ENCODE measurements at regions not wholly inside any gene's neighbourhood (a gene's known extent, or its start where the extent isn't known, plus 50 kb on each side); places are given as distances from the start of the nearest gene placed in this dataset.

DNA sequence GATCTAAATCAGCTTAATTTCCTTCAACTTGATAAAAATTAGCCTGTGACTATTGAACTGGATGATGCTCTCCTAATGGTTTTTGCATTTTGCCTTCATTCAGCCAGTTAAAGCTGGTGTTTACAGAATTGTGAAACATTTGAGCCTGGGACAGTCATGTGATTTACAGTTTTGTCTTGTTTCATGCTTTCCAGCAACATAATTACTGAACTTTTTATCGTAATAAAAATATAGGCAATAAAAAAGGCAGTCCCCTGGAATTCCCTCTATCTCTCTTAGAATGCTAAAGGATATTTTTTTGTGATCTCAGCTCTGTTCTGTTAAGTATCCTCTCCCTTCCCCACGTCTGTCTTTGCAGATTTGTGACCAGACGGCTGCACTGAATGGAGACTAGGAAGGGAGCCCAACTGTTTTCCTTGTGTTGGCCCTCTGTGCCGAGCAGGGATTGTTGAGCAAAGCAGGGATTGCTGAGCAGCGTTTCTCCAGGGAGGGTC lies 70.3 kb upstream of the RGL1 start:
- no peak for TF ChIP-seq CTCF (conservative IDR thresholded peaks at IDR 0.05 in 1 of 2, IDR thresholded peaks at IDR 0.05 in 1 of 2; ENCODE audit: low read depth in 1 of 2, low read length in 2 of 2)
- TF ChIP-seq EZH2 (IDR thresholded peaks at IDR 0.05; ENCODE audit: low read length, missing control alignments), result no peak

All from fibroblast of lung (primary cell).